G401 (cell line): ENCODE measurements at regions not wholly inside any gene's neighbourhood (a gene's known extent, or its start where the extent isn't known, plus 50 kb on each side); places are given as distances from the start of the nearest gene placed in this dataset.

Experiments
- DNase-seq: peaks from one replicate; pipeline ENCODE4 v3.0.0-alpha.2; 2015; ENCODE audit warnings: low spot score
- in situ Hi-C: cut with HindIII; loops from 2 replicates; pipeline ENCODE4 v1.10.0; 2016; ENCODE audit warnings: low sequenced_read_pairs, mixed read lengths

DNA sequence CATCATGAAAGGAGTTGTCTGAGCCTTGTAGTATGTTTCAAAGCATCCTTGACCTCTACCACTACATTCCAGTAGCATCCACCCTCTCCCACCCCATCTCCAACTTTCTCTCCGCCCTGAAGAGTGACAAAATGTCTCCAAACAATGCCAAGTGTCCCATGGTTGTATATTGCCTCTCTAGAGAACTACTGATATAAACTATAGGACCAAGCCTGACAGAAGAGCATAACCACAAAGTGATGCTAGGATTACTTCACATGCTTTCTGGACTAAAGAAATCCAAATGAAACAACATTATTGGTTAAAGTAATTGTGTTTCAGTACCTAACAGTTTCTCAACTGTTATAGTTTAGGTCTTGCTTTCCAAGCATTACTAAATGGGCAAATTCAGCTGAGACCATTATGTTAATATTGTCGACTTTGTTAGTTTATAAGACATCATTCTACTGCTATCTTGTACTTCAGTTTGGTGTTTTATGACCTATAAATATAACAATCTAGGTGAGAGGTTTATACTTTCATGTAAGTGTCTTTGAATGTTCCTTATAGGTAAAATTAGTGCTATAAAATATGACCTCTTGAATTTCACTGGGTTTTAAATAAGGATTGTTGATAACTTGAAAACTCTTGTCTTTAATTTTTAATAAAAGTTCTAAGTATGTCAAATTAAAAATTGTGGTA lies 117.4 kb downstream of the SUCNR1 start:
- in situ Hi-C loops = no loop called here

DNA sequence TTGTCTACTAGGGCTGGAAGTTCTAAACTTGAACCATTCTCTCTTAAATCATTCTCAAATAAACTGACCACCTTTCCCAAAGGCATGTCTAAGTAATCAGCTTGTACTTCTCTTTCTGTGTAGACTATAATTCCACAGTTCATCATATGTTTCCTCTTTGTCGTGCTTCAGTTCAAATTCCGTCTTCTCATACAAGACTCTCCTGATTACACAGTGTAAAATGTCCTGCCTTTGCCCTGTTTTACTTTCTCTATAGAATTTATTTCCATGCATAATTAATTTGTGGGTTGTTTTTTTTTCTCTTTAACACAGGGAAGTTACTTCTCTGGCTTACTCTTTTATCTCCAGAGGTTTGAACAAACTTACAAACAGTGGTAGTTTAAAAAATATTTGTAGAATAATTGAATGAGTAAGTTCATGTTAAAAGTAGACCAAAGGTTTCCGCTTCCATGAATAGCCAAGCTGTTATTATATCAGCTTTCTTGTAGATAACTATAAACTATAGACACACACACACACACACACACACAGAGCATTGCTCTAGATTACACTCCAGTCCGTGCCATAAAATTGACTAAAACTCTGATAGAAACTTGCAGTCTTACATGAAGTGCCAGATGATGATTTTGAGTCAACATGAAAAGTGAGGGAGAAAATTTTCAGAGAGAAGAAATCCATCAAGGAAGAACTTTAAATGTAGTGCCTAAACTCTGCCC lies 119.0 kb downstream of the SUCNR1 start:
- in situ Hi-C loops = no loop called here
- no peak for DNase-seq

More for the DNA sequence above, 117.4 kb downstream of the SUCNR1 start:
- DNase-seq = no peak

DNA sequence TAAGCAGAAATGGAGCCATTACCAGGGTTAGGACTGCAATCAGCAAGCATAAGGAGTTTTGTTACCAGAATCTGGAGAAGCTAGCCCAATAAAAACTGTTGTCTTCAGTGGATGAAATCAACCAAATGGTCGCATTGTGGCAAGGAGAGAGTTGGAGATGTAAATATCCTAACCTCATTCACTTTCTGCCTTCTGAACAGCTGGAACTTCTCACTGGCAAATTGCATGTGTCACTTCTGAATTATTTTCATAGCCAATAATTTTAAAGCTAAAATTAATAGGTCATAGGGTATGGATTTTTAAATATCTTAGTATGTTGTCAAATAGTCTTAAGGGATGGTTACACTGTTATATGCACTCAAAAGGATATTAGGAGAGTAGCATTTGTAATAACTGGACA lies 121.6 kb downstream of the SUCNR1 start:
- no peak for DNase-seq
- in situ Hi-C loops = no loop called here

DNA sequence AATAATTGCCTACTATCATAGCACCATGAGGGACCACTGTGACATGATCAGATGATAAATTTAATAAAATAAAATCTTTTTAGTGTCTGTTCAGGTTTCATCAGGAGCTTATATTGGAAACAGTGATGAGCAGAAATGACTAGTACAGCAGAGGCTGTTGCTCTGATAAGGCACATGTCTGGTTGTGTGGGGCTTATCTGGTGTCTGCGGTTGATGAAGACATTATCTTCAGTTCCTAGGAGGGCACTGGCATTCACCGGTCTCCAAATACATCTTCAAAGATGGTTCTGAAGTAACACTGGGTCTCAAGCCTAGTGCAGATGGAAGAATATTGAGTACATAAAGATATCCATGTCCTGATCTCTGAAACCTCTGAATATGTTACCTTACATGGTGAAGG lies 125.3 kb downstream of the SUCNR1 start:
- no peak for DNase-seq
- in situ Hi-C loops = no loop called here

DNA sequence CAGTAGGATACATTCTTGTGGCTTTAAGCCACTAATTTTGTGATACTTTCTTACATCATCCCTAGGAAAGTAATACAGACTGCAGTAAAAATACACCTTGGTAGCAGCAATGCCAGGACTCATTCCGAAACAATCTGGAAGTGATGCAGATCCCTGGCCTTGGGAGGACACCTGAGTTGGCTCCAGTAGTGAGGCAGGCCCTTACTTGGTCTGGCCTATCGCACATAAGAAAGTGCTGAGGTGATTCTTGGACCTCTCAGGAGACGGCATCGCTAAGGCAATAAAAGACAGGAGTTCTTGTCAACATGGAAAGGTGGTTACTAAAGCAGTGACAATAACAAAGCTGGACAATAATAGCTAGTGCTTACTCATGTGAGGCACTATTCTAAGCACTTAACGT lies 126.5 kb downstream of the SUCNR1 start:
- in situ Hi-C loops = no loop called here
- DNase-seq = no peak

DNA sequence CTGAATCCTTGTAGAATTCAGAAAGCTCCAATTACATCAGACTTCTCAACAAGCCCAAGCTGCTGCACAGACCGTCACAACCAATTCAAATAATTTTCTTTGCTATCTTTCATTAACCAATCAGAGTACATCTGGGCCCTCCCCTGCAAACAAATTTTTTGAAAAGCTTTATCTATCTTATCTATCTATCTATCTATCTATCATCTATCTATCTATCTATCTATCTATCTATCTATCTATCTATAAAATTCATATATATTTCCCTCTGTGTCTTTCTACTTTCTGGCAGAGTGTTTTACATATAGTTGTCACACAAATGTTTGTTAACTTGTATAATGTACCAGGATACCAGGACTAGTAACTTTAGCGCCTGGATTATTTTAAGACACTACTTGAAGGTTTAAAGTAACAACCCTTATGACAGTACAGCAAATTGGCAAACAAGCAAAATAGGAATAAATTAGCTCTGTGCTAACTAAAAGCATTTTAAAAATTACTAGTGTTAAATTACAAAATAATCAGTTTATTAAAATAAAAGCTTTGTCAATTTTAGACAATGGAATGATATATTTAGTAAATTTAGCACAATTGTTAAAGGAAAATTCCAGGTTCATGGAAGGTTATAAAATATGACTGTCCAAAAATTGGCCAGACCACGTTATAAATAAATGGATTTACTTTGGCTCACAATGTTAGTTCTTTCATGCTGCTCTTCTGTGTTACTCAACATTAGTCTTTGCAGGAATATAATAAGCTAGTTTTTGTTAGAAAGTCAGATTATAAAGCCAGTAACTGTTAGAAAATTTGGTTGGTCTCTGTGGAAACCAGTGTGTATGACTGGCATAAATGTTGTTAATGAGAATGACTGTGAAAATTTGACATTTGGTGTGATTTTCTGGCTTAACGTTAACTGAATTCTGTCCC lies 138.6 kb downstream of the SUCNR1 start:
- DNase-seq = no peak
- in situ Hi-C loops = no loop called here

DNA sequence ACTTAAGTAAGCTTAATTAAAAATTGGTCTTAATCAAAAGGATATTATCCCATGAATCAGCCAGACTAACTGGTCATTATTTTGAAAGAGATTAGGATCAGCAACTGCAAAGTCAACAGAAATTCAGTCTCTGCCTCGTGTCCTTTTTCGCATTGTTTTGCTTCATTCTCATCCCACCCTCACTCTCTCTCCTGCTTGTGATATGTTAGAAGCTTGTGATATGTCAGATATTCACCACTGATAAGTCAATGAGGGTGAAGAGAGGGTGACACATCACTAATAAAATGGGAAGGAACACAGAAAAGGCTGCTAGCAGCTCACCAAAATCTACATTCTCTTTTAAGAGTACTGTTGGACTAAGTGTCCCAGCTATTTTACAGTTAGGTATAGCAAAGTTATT lies 146.1 kb downstream of the SUCNR1 start:
- in situ Hi-C loops = no loop called here
- no peak for DNase-seq

DNA sequence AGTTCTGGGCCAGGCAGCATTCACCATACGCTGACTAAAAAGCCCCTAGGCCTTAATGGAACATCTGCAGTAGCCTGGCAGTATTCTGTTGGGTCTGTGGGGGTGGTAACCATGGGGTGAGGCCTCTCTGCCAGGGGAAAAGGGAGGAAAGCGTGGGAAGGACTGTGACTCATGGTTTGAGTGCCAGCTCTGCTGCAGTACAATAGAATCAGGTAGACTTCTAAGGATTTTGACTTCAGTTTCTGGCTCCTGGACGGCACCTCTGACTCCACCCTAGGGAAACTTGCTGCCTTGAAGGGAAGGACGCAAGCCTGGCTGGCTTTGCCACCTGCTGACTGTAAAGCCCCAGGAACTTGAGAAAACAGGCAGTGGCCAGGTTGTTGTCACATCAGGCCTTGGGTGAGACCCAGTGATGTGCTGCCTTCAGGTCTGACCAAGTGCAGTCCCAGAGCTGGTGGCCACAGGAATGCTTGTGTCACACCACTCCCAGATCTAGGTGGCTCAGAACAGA lies 148.6 kb downstream of the SUCNR1 start:
- in situ Hi-C loops = no loop called here
- no peak for DNase-seq

DNA sequence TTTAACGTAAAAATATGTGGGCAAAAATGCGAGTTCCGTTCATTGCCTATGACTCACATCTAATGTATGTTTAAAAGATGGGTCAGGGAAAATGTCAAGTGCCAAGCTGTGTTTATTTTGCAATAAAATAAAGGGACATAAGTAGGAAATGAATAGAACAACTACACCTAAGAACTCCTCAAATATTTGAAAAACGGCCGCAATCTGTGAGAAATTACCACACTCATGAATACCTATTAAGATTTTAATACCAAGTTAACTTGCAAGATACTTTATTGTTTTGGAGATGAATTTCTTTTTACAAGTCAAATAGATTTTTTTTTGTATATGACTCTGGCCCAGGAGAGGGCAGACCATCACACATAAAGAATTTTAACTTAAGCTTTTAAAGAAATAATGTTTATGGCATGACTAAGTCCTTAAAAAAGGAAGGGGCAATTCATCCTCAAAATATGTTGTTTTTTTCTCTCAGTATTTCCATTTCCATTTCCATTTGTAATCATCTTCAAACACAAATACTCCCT lies 152.7 kb downstream of the SUCNR1 start:
- DNase-seq = no peak
- in situ Hi-C loops = no loop called here

DNA sequence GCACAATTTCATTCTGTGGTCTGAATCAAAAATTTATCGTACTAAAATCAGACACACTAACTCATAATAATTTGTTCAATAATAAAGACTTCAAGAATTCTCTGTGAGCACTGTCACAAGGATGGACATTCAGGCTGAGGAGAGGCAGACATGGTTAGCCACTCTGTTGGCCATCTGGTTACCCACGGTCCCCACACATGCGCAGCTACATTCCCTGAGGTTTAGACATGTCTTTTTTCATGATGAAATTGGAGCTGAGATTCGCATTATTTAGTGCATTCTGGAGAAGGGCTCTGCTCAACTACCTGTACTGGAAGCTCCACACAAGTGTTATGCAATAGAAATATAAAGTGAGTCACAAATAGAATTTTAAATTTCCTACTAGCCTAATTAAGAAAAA lies 156.9 kb downstream of the SUCNR1 start:
- DNase-seq = no peak
- in situ Hi-C loops = no loop called here

DNA sequence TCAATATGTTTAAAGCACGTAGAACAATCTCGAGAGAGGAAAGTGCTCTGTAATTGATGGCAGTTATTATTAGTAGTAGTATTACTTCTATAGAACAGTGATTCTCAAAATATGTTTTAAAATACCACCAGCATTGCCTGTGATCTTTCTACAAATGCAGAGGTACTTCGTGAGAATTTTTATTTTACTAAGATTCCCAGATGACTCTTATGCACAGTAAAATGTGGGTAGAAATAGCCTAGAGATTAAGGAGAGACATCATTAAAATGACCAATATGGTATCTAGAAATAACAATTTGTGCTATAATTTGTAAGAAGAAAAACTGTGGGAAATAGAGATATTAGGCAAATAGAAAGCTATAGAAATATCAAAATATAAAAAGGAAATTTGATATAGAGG lies 157.9 kb downstream of the SUCNR1 start:
- in situ Hi-C loops = no loop called here
- DNase-seq = no peak

DNA sequence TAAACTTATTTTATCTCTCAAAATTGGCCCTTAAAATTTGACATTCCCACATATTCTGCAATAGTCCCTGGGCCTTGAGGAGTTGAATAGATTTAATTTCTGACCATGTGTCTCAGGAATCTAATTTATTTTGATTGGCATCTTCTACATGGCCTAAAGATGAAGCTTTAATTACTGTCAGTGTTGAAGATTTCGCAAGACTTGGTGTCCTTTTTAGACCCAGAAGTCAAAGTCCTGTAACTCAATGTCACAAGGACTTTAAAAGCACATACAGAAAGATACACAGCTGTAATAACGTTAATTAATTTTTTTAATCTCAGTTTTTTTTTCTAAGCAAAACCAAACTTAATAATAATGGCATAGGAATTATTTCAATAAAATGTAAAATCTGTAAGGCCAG lies 163.9 kb downstream of the SUCNR1 start:
- in situ Hi-C loops = no loop called here
- no peak for DNase-seq

DNA sequence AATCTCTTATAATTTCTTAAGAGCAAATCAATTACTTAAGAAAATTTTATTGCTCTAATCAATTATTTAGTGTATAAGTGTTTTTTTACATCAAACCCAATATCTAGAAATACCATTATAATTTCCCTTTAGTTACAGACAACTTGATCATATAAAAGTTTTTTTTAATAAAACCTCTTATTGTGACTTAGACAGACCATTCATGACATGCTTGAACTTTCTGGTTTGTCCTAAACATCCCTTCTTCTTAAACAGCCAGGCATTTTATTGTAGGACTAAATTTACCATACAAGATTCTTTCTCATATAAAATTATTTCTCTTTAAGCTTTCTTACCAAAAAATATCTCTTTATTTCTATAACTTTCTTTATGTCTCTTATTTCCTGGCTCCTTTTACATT lies 164.5 kb downstream of the SUCNR1 start:
- DNase-seq = no peak

DNA sequence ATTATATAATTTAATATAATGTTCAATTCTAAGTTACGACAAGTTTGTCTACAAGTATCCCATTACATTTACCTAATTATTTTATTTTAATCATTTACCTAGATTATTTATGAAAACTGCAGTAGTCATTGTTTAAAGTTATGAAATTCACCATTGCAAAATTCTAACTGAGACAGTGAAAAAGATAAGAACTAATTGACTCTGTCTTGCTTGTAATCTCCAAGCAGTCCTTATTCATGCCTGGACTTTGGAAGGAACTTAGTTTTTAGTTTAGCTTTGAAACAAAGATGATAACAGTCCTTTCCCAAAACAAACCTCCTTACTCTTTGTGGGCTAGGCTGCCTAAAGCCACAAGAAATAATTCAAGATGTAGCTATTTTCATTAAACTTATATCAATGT lies 165.0 kb downstream of the SUCNR1 start:
- in situ Hi-C loops = no loop called here
- DNase-seq = no peak

More for the DNA sequence above, 164.5 kb downstream of the SUCNR1 start:
- in situ Hi-C loops = no loop called here

DNA sequence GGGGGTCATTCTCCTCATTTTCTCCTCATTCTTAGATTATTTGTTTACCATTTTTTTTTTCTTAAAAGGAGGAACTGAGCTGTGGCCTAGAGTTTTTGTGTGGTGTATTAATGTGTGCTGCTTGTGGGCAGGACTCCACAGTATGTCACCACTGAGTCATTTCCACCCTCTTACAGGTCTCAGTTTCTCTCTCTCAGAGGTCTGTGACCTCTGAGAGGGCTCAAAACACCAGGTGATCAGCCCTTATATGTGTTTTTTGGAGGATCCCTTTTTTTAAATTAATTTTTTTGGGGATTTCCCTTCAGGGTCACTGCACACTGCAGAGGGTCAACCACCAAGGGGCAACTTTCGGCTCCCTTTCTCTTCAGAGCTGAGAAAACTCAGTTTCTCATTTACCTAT lies 166.4 kb downstream of the SUCNR1 start:
- in situ Hi-C loops = no loop called here

DNA sequence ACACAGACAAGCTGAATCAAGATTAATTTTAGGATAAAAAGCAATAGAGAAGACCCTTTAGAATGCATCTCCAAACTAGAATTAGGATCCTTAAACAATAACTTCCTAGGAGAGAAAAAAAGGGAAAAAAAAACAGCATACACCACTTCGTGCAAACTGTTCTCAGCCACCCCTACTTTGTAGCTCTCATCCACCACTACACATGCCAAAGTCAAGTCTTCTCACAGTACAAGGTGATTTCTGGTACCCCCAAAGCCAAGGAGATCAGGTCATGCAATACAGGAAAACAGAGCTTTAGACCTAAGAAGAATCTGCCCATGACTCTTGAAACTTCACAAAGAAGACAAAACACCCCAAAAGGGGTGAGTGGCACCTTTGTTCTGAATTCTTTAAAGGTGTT lies 166.9 kb downstream of the SUCNR1 start:
- in situ Hi-C loops = no loop called here
- DNase-seq = no peak

More for the DNA sequence above, 166.4 kb downstream of the SUCNR1 start:
- DNase-seq = no peak

DNA sequence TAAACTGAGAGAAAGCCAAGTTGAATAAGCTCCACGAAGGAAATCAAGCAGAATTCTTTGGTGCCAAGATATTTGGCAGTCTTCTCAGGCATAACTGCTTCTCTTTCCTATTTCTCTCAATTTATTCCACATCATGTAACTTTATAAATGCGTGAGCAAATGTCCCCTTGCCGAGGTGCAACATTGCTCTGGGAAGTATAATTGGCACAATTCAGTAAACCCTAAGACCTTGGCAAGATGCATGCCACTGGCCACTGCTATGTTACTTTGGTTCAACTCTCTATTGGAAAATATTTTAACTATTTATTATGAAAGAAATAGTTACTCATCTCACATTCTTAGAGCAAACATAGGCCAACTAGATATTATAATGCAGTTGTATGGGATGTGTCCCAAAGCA lies 170.2 kb downstream of the SUCNR1 start:
- in situ Hi-C loops = no loop called here

DNA sequence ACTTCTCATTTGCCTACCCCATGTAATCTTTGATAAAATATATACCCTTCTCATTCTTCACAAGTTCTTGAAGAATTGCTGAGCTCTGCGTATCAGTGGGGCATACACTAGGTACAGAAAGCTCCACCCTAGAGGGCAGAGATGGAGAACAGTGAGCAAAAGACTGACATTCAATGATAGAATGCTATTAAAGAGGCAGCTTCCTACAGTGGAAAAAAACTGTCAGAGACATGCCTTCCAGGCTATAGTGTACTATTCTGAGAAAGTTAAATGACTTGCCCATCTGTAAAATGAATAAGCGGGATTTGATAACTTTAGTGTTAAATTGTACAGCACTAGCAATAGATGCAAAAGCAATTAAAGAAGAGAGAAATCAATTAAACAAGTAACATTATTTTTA lies 172.8 kb downstream of the SUCNR1 start:
- in situ Hi-C loops = no loop called here
- DNase-seq = no peak

More for the DNA sequence above, 170.2 kb downstream of the SUCNR1 start:
- DNase-seq = no peak

DNA sequence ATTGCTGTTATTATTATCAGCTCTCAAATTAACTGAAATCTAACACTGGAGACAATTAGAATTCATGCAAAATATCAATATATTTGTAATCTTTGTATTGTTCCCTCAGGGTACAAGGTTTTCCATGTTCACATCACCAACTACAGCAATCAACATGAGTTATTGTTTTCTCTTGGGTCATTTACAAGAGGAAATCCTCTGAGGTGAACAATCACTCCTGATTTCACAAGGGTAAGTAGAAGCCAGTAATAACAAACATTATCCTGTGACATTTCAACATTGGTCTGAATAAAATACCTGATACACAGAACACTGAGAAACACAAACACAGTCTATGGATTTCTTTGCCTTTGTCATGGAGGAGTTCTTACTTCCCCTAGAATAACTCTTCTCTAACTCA lies 174.0 kb downstream of the SUCNR1 start:
- DNase-seq = no peak
- in situ Hi-C loops = no loop called here

DNA sequence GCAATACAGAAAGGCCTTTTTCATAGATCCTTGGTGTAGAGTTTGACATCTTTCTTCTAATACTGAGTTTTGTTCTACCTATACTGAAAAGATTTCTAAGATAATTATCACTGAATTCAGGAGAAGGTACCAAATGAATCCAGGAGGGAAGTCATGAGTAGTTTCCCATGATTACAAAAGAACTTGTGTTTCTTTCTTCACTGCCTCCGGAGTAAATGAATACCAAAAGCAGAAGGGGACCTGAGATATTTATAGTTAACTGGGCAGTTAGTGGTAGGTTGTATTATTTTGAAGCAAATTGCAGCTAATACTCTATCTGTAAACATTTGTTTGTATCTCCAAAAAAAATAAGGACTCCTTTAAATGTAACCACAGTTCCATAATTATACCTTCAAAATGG lies 175.4 kb downstream of the SUCNR1 start:
- in situ Hi-C loops = no loop called here
- DNase-seq = no peak
